HCT116 (cell line): ENCODE measurements at regions not wholly inside any gene's neighbourhood (a gene's known extent, or its start where the extent isn't known, plus 50 kb on each side); places are given as distances from the start of the nearest gene placed in this dataset.

Experiments used
- ATAC-seq: fragments of 200-7000 bp; cut with Tn5 transposase; 2 replicates; pipeline ENCODE4 v1.9.1; 2020; ENCODE audit warnings: mild to moderate bottlenecking, moderate library complexity
- BruUV-seq: library from RNA; stranded (reverse); fragments of 400-500 nt; replicated peaks from 2 replicates; lab custom pipeline; 2021; lab: Mats Ljungman, UMichigan
- CTCF ChIA-PET: fragments of 300-600 bp; sonication (Branson Sonifier 250); formaldehyde crosslinking; loops from one replicate; lab custom pipeline; 2021; ENCODE audit warnings: antibody characterized with exemption; lab: Charles Lee
- POLR2A ChIA-PET: fragments of 300-600, 350-600 bp; sonication (Branson Sonifier 250); formaldehyde crosslinking; loops from one replicate; lab custom pipeline; 2021; ENCODE audit warnings: antibody characterized with exemption; lab: Charles Lee
- RAD21 ChIA-PET, 2 experiments: fragments of 300-600 bp; sonication (Branson Sonifier 250); formaldehyde crosslinking; loops; one replicate each; lab custom pipeline; 2023; ENCODE audit warnings: low total read pairs in 2 of 2; ENCODE audit not compliant: uncharacterized antibody in 2 of 2, unreplicated experiment in 2 of 2, low non-redundant PET in 1 of 2; lab: Charles Lee
- DNase-seq: peaks from one replicate; pipeline ENCODE4 v3.0.0-alpha.2; 2010; ENCODE audit warnings: low read depth, low spot score
- H2AFZ ChIP-seq: fragments of 200-600 bp; shearing (Covaris generic), sonication (generic); 2 replicates; pipeline ENCODE4 v1.6.1; 2017; ENCODE audit warnings: low read depth, mixed run types, mixed read lengths, antibody characterized with exemption, low read length; ENCODE audit not compliant: poor library complexity, severe bottlenecking
- H3K27ac ChIP-seq: 2 replicates; pipeline ENCODE4 v1.5.1; 2012; ENCODE audit warnings: low read depth, low read length
- H3K27me3 ChIP-seq: fragments of 200-600 bp; sonication (generic); 2 replicates; pipeline ENCODE4 v1.6.1; 2016; ENCODE audit warnings: mixed run types, low read length, mixed read lengths; ENCODE audit not compliant: insufficient read depth
- H3K36me3 ChIP-seq, 2 experiments: fragments of 200-500 bp in 1 of 2; fragments of 200-600 bp in 1 of 2; sonication (Bioruptor generic) in 1 of 2; sonication (generic) in 1 of 2; 2 replicates each; pipeline versions ENCODE4 v1.5.1 to v1.6.1; 2014 to 2016; ENCODE audit warnings: low read length in 2 of 2, inconsistent platforms in 1 of 2, mixed read lengths in 1 of 2, mixed run types in 1 of 2; ENCODE audit not compliant: insufficient read depth in 2 of 2, control insufficient read depth in 1 of 2
- H3K4me1 ChIP-seq, 2 experiments: fragments of 200-600 bp in 1 of 2; sonication (generic) in 1 of 2; 2 replicates each; pipeline versions ENCODE4 v1.5.1 to v1.6.1; 2012 to 2017; ENCODE audit warnings: low read length in 2 of 2, inconsistent platforms in 1 of 2, mild to moderate bottlenecking in 1 of 2, mixed read lengths in 1 of 2, mixed run types in 1 of 2, moderate library complexity in 1 of 2; ENCODE audit not compliant: insufficient read depth in 2 of 2, control insufficient read depth in 1 of 2
- H3K4me2 ChIP-seq: fragments of 200-600 bp; sonication (generic); 2 replicates; pipeline ENCODE4 v1.6.1; 2017; ENCODE audit warnings: mixed run types, low read length, mixed read lengths
- H3K4me3 ChIP-seq, 2 experiments: fragments of 200-600 bp in 1 of 2; sonication (generic) in 1 of 2; replicated peaks in 1 of 2; 2 replicates each; pipeline ENCODE4 v1.5.1; 2011 to 2016; ENCODE audit warnings: low read length in 2 of 2, control low read depth in 1 of 2, low read depth in 1 of 2, mild to moderate bottlenecking in 1 of 2, mixed read lengths in 1 of 2, mixed run types in 1 of 2
- H3K79me2 ChIP-seq: fragments of 200-600 bp; sonication (generic); 2 replicates; pipeline ENCODE4 v1.6.1; 2017; ENCODE audit warnings: mild to moderate bottlenecking, mixed run types, low read length, moderate library complexity, mixed read lengths; ENCODE audit not compliant: insufficient read depth
- H3K9ac ChIP-seq: fragments of 200-600 bp; sonication (generic); 2 replicates; pipeline ENCODE4 v1.6.1; 2016; ENCODE audit warnings: low read length, mixed read lengths
- H3K9me2 ChIP-seq: fragments of 200-600 bp; sonication (generic), shearing (Covaris generic); 2 replicates; pipeline ENCODE4 v1.6.1; 2017; ENCODE audit warnings: mixed run types, mild to moderate bottlenecking, moderate library complexity; ENCODE audit not compliant: insufficient read depth
- H3K9me3 ChIP-seq, 2 experiments: fragments of 200-500 bp in 1 of 2; fragments of 200-600 bp in 1 of 2; sonication (Bioruptor generic) in 1 of 2; sonication (generic) in 1 of 2; 2 replicates each; pipeline ENCODE4 v1.6.1; 2014 to 2017; ENCODE audit warnings: low read length in 2 of 2, mixed read lengths in 2 of 2, inconsistent platforms in 1 of 2, low read depth in 1 of 2, mild to moderate bottlenecking in 1 of 2, mixed run types in 1 of 2, moderate library complexity in 1 of 2; ENCODE audit not compliant: control insufficient read depth in 1 of 2, insufficient read depth in 1 of 2
- H4K20me1 ChIP-seq: fragments of 200-600 bp; sonication (generic), shearing (Covaris generic); 2 replicates; pipeline ENCODE4 v1.6.1; 2017; ENCODE audit warnings: mixed run types, mild to moderate bottlenecking, moderate library complexity; ENCODE audit not compliant: insufficient read depth
- ATF3 ChIP-seq: IDR thresholded peaks from 2 replicates; pipeline ENCODE4 v1.6.1; 2012
- CEBPB ChIP-seq: IDR thresholded peaks from 2 replicates; pipeline ENCODE4 v1.6.1; 2012; ENCODE audit warnings: low read depth
- ELF1 ChIP-seq: IDR thresholded peaks from 2 replicates; pipeline ENCODE4 v1.6.1; 2012; ENCODE audit warnings: low read depth, borderline replicate concordance
- JUND ChIP-seq: IDR thresholded peaks from 2 replicates; pipeline ENCODE4 v1.6.1; 2012
- YY1 ChIP-seq: IDR thresholded peaks from 2 replicates; pipeline ENCODE4 v1.6.1; 2011; ENCODE audit warnings: low read length, low read depth, moderate library complexity, mild to moderate bottlenecking; ENCODE audit not compliant: insufficient replicate concordance; ENCODE audit errors: extremely low read depth
- ZBTB33 ChIP-seq: IDR thresholded peaks from 2 replicates; pipeline ENCODE4 v1.6.1; 2011; ENCODE audit warnings: mild to moderate bottlenecking, low read length, moderate library complexity; ENCODE audit not compliant: insufficient replicate concordance; ENCODE audit errors: extremely low read depth
- ZFX ChIP-seq: fragments of 450-650 bp; IDR thresholded peaks from 2 replicates; pipeline ENCODE4 v1.6.1; 2017
- ZNF274 ChIP-seq: fragments of 200-500 bp; sonication (Bioruptor generic); IDR thresholded peaks from 2 replicates; pipeline ENCODE4 v1.6.1; 2014; ENCODE audit warnings: mild to moderate bottlenecking, low read depth, low read length, inconsistent platforms
- intact Hi-C: fragments of 100-400 bp; cut with micrococcal nuclease; formaldehyde crosslinking; loops from 2 replicates; pipeline ENCODE4 v1.10.0; 2022
- TF ChIP-seq, protein P1 (sequence below): IDR thresholded peaks from 2 replicates; pipeline ENCODE4 v1.6.1; 2012

DNA sequence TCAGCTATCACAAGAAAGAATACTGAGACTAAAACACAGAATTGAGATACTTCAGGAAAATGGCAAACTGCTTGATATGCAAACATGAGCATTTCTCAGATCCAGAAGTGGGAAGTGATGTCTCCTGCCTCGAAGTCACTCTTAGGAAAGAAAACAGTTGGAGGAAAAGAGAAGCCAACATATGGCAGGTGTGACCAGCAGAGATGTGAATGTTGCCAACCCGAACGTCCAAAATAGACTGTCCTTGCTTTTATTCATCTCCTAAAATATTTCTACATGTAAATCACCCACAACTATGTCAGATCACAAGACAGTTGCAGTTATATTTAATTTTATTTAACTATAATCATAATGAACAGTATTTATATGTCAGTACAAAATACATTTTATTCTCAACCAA is 687.6 kb downstream of the GALC start:
- Histone ChIP-seq H3K9me3 (peaks cover 13 to 22% of the 10 kb centered on the region in 2 experiments; a peak in 2 of 4 replicates), H3K9me2 (no peaks in the 10 kb centered on the region), H3K27me3 (no peaks in the 10 kb centered on the region), H3K9ac (no peak overlapping the region), H3K27ac (no peak overlapping the region), H3K4me3 (no peak overlapping the region), H3K79me2 (no peaks in the 10 kb centered on the region), H3K4me2 (no peak overlapping the region), H3K4me1 (no peaks in the 10 kb centered on the region), H4K20me1 (no peaks in the 10 kb centered on the region), H3K36me3 (no peaks in the 10 kb centered on the region), H2AFZ (no peak overlapping the region)
- ChIA-PET RAD21 (no interaction called here), CTCF (no interaction called here), POLR2A (no interaction called here)
- BruUV-seq, result no TSS peak
- TF ChIP-seq, protein P1, sequence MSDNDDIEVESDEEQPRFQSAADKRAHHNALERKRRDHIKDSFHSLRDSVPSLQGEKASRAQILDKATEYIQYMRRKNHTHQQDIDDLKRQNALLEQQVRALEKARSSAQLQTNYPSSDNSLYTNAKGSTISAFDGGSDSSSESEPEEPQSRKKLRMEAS, result no peak
- TF ChIP-seq CEBPB, result no peak
- no peak for TF ChIP-seq ZNF274
- TF ChIP-seq ZFX, result no peak
- TF ChIP-seq YY1, result no peak
- no peak for TF ChIP-seq ELF1
- no peak for TF ChIP-seq ATF3
- TF ChIP-seq JUND, result no peak
- TF ChIP-seq ZBTB33, result no peak
- DNase-seq, result no peak
- intact Hi-C loops, result no loop called here
- no peak for ATAC-seq
